PC-9 (cell line): ENCODE measurements at regions not wholly inside any gene's neighbourhood (a gene's known extent, or its start where the extent isn't known, plus 50 kb on each side); places are given as distances from the start of the nearest gene placed in this dataset.

Source experiments
- EZH2 ChIP-seq: fragments of 200-600 bp; sonication (generic); IDR thresholded peaks from 2 replicates; pipeline ENCODE4 v1.8.0; 2017; ENCODE audit warnings: antibody characterized with exemption, low read depth
- TF ChIP-seq, protein P1 (sequence below): fragments of 200-600 bp; sonication (generic); conservative IDR thresholded peaks from 2 replicates; pipeline ENCODE4 v1.6.1; 2017; ENCODE audit warnings: mixed run types, antibody characterized with exemption, mild to moderate bottlenecking, moderate library complexity

GRCh38 chr9:134229466-134230091 is 65.2 kb upstream of the RNU6ATAC start:
- TF ChIP-seq, protein P1, sequence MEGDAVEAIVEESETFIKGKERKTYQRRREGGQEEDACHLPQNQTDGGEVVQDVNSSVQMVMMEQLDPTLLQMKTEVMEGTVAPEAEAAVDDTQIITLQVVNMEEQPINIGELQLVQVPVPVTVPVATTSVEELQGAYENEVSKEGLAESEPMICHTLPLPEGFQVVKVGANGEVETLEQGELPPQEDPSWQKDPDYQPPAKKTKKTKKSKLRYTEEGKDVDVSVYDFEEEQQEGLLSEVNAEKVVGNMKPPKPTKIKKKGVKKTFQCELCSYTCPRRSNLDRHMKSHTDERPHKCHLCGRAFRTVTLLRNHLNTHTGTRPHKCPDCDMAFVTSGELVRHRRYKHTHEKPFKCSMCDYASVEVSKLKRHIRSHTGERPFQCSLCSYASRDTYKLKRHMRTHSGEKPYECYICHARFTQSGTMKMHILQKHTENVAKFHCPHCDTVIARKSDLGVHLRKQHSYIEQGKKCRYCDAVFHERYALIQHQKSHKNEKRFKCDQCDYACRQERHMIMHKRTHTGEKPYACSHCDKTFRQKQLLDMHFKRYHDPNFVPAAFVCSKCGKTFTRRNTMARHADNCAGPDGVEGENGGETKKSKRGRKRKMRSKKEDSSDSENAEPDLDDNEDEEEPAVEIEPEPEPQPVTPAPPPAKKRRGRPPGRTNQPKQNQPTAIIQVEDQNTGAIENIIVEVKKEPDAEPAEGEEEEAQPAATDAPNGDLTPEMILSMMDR = no peak
- no peak for TF ChIP-seq EZH2
